GM19397 (cell line): ENCODE measurements at regions not wholly inside any gene's neighbourhood (a gene's known extent, or its start where the extent isn't known, plus 50 kb on each side); places are given as distances from the start of the nearest gene placed in this dataset.

Experiments
- ATAC-seq: cut with Tn5 transposase; IDR thresholded peaks from one replicate; pipeline ENCODE4 v1.9.1; 2021; ENCODE audit warnings: mild to moderate bottlenecking, moderate library complexity; ENCODE audit not compliant: unreplicated experiment

DNA sequence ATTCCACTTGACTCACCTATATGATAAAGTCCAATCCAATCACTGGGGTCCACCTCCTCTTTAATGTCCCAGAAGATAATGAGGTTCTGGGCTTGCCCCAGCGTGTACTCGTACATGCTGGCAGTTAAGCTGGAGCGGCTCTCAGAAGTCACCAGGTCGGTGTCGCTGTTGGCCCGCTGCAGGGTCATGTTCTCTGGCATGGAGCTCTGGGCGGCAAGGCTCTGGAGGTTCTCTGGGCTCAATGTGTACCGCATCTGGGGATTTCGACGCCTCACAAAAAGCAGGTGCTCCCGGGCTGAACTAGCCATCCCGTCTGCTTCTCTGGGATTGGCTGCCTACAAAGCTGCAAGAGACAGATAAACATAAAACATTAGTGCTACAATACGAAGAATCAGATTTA is 206.4 kb upstream of the CCDC150 start:
- ATAC-seq: no peak

DNA sequence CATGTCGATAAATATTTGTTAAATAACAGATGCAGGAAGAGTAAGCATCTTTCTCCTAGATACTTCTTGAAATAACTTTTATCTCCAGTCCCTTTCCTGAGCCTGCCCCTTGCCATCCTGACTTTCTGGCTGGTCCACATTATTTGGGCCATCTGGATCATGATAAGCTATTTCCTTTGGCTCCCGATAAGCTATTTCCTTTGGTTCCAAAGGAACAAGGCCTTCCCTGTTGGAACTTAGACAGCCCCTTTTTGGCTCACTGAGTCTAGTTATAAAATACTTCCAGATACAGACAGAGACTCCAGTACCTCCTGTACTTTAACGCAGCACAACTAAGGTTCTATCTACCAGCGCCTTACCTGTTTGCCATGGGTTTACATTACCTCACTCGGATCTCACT is 205.3 kb upstream of the CCDC150 start:
- ATAC-seq: no peak

GRCh38 chr2:196435189-196435588 is 204.3 kb upstream of the CCDC150 start:
- ATAC-seq: no peak

GRCh38 chr2:196437626-196438025 is 201.9 kb upstream of the CCDC150 start:
- ATAC-seq: no peak

GRCh38 chr2:196439760-196440159 is 199.8 kb upstream of the CCDC150 start:
- ATAC-seq: no peak

DNA sequence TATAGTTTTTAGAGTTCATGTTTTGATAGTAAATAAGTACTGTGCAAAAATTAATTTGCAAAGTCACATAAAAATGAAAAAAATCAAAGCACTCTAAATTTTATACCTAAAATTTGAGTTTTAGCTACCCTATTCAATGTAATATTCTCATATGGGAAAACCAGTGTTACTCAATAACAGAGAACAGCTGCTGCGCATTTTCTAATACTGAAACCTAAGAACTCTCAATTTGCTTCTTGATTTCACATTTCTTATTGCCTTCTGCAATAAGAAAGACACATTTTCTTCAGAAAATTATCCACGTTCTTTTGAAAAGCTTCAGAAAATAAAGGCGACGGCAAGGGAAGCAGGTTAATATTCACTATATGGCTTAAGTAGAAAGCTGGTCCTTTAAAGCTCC is 199.1 kb upstream of the CCDC150 start:
- no peak for ATAC-seq

DNA sequence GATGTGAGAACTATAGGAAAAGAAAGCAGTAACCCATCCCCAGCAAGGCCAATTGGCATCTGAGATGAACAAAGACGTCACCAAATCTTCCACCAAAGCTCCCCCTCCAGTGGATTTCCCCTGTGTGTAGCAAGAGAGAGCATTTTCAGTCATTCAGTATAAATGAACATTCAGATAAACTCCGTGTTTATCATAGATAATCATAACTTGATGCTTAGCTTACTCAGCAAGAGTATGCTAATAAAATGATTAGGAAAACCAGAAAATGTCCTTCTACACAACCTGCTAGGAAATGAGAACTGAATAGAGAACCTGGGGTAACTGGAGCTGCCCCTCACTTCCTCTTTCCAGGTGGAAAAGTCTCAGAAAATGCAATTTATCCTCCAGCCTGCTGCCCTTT is 198.0 kb upstream of the CCDC150 start:
- no peak for ATAC-seq

DNA sequence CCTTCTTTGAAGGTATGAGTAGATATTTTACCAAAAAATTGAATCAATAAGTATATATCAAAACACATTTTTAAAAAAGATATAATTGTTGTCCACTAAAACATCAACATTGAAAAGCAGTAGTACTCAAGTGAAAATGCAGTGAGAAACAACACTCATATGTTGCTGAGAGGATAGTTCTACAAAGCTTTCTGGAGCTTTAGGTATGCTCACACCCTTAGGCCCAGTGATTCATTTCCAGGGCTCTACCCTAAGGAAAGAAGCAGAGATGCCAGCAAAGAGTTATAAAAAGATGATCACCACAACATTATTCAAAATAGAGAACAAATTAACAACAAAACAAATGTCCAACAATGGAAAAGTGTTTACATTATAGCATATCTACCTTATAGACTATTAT is 197.3 kb upstream of the CCDC150 start:
- ATAC-seq: no peak

DNA sequence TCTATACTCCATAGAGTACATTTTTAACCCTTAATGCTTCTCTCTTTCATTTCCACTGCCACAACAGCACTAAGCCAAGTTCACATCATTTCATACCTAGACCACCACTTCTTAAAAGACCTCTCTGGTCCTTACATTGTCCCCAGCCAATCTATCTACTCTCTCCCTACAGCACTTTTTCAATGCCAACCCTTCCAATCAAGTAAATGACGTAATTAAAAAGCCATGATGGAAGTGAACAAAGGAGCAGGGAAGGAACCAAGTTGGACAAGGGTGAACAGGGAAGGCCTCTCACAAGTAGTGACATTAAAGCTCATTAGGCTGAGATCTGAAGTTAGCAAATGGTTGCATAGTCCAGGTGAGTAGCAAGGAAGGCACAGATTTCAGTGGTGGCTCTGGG is 195.1 kb upstream of the CCDC150 start:
- no peak for ATAC-seq

DNA sequence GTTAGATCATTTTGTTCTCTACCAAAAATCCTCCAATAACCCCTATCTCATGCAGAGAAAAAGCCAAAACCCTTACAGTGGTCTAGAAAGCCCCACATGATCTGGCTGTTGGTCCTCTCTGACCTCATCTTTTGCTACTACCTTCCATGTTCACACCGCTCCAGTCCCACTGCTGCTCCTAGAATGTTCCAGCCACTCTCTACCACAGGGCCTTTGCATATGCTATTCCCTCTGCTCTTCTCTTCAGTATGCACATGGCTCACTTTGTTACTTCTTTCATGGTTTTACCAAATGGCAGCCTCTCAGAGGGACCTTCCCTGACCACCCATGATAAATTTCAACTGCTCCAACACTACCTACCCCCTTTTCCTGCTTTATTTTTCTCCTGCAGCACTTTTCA is 193.5 kb upstream of the CCDC150 start:
- no peak for ATAC-seq

GRCh38 chr2:196448407-196449079 is 191.0 kb upstream of the CCDC150 start:
- ATAC-seq: no peak

DNA sequence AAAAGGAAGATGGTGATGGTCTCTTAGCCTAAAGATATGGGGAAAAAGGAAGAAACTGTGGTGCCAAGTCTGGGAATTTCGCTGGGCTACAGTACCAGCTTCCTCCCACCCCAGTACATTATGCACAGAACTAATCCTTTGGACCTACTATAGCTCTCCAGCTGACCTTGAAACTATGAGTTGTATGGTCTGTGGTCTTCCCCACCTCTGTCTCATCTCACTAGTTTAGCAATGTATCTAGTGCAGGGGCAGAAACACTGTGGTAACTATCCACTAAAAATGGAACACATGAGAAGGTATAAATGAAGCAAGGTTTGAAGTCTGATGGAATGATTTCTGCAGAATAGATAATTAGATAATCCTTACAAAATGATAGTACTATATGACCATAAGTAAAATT is 190.4 kb upstream of the CCDC150 start:
- ATAC-seq: no peak

DNA sequence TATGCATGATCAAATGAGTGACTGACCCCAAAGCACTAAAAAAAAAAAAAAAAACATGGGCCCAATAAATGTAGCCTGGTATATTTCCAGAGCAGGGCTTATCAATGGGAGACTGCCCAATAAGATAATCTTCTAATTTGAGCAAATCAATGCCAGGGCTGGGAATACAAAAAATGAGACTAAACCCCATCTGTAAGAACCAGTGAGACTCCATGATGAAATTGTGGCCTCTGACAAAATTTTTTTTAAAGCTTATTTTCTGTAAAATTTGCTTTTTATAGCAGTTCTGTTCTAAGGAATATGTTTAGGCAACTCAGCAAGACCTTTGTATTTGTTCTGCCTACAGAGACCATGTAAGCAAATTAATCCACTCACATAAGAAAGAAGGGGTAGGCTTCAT is 186.8 kb upstream of the CCDC150 start:
- ATAC-seq: no peak

- ATAC-seq: peak; percentile 62
These were observed 185.9 kb upstream of the CCDC150 start for GRCh38 chr2:196453613-196454047.

DNA sequence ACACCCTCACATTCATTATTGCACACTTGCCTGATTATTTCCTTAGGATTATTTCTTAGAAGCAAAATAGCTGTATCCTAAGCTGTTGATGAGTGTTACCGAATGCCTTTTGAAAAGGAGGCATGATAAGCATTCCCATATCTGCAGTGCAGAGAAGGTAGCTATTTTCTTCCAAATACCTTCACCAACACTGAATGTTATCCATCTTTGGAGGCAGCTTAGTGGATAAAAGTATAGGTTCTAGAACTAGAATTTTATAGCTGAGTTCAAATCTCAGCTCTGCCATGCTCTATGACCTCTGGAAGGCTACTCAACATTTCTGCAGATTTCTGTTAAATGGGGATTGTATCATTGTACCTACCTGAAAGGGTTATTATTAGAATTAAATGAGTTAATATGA is 185.0 kb upstream of the CCDC150 start:
- no peak for ATAC-seq

DNA sequence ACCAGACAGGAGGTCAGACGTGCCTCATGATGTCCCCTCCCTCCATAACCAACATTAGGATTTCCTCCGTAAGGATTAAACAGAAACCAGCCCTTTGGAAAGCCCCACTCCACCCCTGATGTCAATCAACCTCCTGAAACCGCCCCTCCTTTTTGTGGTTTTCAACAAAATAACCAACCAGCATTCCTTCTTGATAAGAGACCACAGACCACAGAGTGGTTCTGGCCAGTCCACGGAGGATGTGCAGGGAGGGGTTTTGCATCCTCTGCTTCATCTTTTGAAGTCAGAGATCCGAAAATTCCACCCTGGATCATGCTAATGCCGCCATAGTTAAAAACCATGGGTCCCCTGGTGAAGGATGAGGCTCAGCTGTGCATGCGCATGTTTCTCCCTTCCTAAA is 180.0 kb upstream of the CCDC150 start:
- ATAC-seq: no peak

GRCh38 chr2:196463706-196464105 is 175.8 kb upstream of the CCDC150 start:
- no peak for ATAC-seq

DNA sequence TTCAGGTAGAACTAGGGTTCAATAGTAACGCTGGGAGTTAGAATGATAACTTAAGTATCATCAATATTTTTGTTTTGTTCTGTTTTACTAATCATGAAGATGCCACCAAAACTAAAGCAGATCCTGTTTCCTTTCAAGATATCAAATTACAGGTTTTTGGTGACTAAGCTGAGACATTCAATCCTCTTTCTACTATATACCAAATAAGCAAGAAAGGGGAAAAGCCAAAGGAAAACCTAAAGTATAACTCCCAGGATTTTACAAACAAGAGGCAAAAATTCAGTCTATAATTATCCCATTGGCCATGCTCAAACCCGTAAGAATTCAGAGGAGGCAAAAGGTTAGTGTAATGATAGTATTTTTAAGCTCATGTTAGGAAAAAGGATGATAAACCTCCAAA is 175.2 kb upstream of the CCDC150 start:
- no peak for ATAC-seq

GRCh38 chr2:196466581-196466980 is 172.9 kb upstream of the CCDC150 start:
- no peak for ATAC-seq

DNA sequence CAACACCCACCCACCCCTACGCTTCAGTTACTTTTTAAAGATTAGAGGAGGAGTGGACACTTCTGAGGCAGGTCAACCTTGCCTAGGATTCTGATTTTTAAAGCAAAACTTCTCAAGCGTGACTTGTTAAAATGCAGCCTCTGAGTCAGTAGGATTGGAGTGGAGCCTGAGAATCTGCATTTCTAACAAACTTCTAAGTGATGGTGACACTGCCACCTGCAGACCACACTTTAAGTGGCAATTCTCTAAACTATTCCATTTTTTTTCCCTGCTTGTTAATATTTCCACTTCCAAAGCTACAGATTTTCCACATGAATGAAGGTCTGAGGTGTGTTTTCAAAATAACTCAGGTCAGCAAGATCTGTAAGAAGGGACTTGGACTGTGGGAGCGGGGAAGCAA is 171.1 kb upstream of the CCDC150 start:
- no peak for ATAC-seq

GRCh38 chr2:196473617-196474016 is 165.9 kb upstream of the CCDC150 start:
- ATAC-seq: no peak

DNA sequence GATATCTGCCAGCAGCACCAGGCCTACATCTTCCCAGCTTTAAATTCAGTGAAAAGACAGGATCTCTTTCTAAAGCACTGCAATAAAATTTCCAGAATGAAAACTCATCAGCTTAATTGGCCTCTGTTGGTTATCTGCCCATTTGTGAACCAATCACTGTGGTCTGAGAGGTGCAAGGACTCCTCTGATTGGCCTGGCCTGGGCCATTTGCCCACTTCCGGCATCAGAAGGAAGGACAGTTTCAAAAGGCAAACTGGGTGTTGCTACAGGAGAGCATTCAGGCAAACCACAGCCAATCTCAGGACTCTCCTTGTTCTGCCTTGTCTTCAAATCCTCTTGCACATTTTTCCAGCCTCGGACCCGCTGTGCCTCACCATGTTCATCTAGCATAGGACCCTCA is 163.9 kb upstream of the CCDC150 start:
- ATAC-seq: no peak

DNA sequence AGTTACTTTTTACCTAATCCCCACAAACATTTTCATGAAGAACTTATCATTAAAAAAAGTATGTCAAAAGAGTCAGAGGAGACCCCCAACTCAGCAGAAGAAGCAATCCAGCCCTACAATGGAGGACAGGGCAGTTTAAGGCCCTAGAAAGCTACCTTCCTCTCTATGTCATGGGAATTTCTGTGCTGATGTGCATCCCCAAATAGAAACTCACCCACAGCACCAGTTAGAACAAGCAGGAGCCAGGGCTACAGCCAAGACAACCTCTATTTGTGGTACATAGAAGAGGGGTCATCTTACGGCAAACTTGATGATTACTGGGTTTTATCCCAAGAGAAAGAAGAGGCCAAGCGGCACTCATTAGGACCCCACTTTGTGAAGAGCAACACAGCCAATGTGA is 160.9 kb upstream of the CCDC150 start:
- ATAC-seq: no peak
